Urinary bladder (tissue), 3 donors: ENCODE measurements at regions not wholly inside any gene's neighbourhood (a gene's known extent, or its start where the extent isn't known, plus 50 kb on each side); places are given as distances from the start of the nearest gene placed in this dataset.

Source experiments
- DNase-seq: peaks from one replicate; pipeline ENCODE4 v3.0.0-alpha.2; 2015; ENCODE audit errors: extremely low spot score
- H3K27ac ChIP-seq: one replicate; pipeline ENCODE4 v1.5.1; 2013; ENCODE audit warnings: low read depth, mild to moderate bottlenecking, moderate library complexity
- H3K36me3 ChIP-seq: one replicate; pipeline ENCODE4 v1.6.1; 2013; ENCODE audit warnings: mild to moderate bottlenecking, moderate library complexity; ENCODE audit not compliant: insufficient read depth
- H3K4me1 ChIP-seq: one replicate; pipeline ENCODE4 v1.6.1; 2013; ENCODE audit warnings: mild to moderate bottlenecking, moderate library complexity; ENCODE audit not compliant: insufficient read depth
- H3K4me3 ChIP-seq: one replicate; pipeline ENCODE4 v1.5.1; 2013; ENCODE audit warnings: low read depth, low read length
- WGBS: extraction: QIAGEN DNeasy Blood & Tissue Kit; methylation state at CpG from one replicate; pipeline ENCODE4 v1.1.7; 2013; 5-methylcytosine and 5-hydroxymethylcytosine counted together
- donor health status: healthy with polysubstance abuse.
- donor health status: healthy.

DNA sequence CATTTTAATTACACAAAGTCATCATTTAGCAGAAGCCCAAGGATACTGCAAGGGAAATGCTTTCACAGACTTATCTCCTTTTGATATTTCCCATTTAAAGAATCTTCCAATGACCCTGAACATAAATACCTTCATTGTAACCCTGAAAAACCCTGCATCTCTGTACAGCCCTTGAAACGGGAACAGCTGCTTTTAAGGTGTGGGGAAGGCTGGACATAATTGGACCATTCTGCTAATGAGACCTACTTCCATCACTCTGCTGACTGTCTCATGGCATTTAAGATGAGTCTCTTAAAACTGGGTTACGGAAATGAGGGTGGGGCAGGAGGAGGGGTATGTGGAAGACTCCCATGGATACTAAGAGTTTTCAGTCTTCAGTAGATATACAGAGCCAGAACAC is 485.8 kb downstream of the BRINP1 start:
- no peaks in the 10 kb centered on the region for H3K4me1 ChIP-seq
- H3K4me3 ChIP-seq, result no peak overlapping the region
- DNase-seq, result no peak
- no peaks in the 10 kb centered on the region for H3K36me3 ChIP-seq
- 50% methylated on average over 2 of the region's 2 CpGs for WGBS
- no peak overlapping the region for H3K27ac ChIP-seq

DNA sequence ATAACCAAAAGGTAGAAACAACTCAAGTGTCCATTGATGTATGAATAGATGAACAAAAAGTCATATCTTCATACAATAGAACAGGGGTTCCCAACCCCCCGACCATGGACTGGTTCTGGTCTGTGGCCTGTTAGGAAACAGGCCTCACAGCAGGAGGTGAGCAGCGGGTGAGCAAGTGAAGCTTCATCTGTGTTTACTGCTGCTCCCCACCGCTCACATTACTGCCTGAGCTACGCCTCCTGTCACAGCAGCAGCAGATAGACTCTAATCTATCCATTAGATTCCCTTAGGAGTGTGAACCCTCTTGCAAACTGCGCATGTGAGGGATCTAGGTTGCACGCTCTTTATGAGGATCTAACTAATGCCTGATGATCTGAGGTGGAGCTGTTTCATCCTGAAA is 478.0 kb downstream of the BRINP1 start:
- Histone ChIP-seq H3K27ac (no peak overlapping the region), H3K36me3 (no peaks in the 10 kb centered on the region), H3K4me3 (no peak overlapping the region), H3K4me1 (no peaks in the 10 kb centered on the region)
- DNase-seq, result no peak
- 53% methylated on average over 6 of the region's 6 CpGs for WGBS

DNA sequence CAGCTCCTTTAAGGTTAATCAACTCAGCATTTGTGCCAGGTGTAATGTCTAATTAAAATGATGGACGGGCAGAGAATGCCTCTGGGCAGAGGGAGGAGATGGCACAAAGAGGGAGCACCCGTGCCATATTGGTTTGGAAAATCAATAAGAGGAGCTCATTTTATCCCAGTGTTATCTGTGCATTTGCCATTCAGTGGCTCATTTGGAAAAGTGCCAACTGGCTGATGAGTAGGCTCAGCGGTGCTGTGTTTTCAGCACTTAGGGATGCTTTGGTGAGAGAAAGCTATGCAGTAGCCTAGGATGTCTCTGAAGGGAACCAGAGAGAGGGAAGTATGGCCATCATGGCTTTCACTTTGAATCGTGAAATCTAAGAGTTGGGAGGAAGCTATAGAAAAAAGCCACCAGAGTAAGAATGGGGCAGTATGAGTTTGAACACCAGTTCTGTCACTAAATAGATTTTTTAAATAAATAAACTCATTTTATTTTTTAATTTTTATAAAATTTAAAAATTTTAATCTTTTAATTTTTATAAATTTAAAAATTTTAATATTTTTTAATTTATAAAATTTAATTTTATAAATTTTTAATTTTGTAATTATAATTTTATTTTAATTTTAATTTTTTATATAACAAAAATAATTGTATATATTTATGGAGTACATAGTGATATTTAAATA is 472.8 kb downstream of the BRINP1 start:
- H3K36me3 ChIP-seq, result no peaks in the 10 kb centered on the region
- WGBS, result 82% methylated on average over 4 of the region's 4 CpGs
- H3K27ac ChIP-seq, result no peak overlapping the region
- no peaks in the 10 kb centered on the region for H3K4me1 ChIP-seq
- H3K4me3 ChIP-seq, result no peak overlapping the region
- DNase-seq, result no peak

DNA sequence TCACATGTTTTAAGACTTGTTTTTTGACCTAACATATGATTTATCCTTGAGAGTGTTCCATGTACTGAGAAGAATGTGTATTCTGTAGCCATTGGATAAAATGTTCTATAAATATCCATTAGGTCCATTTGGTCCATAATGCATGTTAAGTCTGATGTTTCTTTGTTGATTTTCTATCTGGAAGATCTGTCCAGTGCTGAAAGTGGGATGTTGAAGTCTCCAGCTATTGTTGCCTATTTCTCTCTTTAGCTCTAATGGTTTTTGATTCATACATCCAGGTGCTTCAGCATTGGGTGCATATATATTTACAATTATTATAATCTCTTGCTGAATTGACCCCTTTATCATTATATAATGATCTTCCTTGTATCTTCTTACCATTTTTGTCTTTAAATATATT is 451.1 kb downstream of the BRINP1 start:
- no peak overlapping the region for H3K4me3 ChIP-seq
- no peak for DNase-seq
- no peaks in the 10 kb centered on the region for H3K36me3 ChIP-seq
- H3K4me1 ChIP-seq, result no peaks in the 10 kb centered on the region
- H3K27ac ChIP-seq, result no peak overlapping the region

DNA sequence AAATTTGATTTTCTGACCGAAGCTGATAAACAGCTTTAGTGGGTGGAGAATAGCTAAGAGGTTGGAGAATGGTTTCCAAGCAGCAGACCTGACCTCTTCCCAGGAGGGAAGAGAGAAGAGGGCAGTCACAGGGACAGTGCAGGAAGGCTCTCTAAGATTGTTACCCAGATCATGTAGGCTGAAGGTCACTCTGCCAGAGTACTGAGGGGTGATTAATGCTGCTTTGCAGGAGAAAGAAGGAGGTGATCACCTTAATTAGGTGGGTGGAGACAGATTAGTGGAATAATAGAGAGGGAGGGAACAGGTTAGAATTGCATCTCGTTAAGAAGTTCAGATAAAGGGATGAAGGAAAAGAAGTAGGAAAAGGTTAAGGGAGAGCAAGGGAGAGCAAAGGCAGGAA is 440.5 kb downstream of the BRINP1 start:
- DNase-seq, result no peak
- H3K36me3 ChIP-seq, result no peaks in the 10 kb centered on the region
- no peak overlapping the region for H3K4me3 ChIP-seq
- H3K4me1 ChIP-seq, result no peaks in the 10 kb centered on the region
- no peak overlapping the region for H3K27ac ChIP-seq
- WGBS, result 41% methylated on average over 2 of the region's 2 CpGs

DNA sequence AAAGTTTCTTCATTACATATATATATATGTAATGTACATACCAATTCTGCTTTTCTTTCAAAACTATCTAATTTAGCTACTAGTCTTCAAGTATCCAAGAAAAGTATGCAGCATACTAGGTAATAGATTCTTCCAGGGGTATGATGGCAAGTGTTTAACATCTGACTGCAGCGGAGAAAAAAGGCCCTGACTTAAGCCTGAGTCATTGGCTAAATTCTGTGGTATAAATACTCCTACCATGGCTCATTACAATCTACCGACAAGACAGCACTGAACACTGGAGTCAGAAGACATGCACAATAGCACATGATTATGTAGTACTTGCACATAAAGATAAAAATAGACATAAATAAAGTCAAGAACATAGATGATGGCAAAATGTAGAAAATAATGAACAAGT is 439.9 kb downstream of the BRINP1 start:
- 68% methylated on average over 2 of the region's 2 CpGs for WGBS
- Histone ChIP-seq H3K4me1 (no peaks in the 10 kb centered on the region), H3K27ac (no peak overlapping the region), H3K4me3 (no peak overlapping the region), H3K36me3 (no peaks in the 10 kb centered on the region)
- no peak for DNase-seq

DNA sequence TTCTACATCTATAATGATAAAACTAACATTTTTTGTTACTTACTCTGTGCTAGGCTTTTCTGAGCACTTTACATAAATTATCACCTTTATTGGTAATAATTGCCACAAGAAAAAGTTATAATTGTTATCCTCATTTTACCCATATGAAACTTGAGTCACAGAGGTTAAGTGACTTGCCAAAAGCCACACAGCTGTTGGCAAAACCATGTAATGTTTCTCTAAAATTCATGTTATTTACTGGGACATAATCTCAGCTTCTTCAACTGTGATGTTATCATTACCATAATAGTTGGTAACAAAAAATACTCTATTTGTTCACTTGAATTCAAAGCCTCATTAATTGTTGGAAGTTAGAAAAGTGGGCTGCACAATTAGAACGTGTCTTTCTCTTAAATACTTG is 437.3 kb downstream of the BRINP1 start:
- H3K36me3 ChIP-seq, result no peaks in the 10 kb centered on the region
- H3K27ac ChIP-seq, result no peak overlapping the region
- no peak overlapping the region for H3K4me3 ChIP-seq
- no peak for DNase-seq
- H3K4me1 ChIP-seq, result no peaks in the 10 kb centered on the region
- 60% methylated on average over 1 of the region's 1 CpG for WGBS

DNA sequence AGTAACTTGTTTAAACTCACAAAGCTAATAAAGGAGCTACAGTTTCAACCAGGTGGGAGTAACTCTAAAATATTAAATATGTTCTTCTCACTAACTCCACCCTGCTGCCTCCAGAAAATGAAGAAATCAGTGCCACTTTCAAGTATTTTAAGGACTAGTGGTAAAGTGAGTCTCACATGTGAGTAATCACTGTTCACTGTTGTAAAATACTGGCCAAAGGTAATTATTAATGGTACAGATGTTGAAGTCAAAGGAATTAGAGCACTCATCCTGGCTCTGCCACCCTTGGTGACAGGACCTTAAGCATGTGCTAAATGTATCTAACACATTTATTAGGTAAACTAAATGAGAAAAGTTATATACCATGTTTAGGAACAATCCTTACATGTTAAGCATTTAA is 430.7 kb downstream of the BRINP1 start:
- Histone ChIP-seq H3K4me3 (no peak overlapping the region), H3K36me3 (no peaks in the 10 kb centered on the region), H3K4me1 (no peaks in the 10 kb centered on the region), H3K27ac (no peak overlapping the region)
- DNase-seq, result no peak

DNA sequence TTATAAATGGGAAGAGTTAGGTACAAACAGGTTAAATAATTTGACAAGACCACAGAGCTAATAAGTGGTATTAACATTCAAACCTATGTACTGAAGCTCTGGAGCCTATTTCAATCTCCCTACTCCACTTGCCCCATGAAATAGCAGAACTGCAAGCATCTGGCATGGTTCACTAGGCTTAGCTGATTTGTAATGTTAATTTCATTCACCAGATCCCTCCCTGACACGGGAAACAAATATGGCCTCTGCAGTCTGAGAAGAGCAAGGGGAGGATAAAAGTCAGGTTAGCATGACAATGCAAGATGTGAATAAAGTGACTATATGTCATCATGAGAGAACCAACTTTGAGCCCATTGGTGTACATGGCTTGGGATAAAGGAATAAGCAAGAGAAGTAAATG is 428.8 kb downstream of the BRINP1 start:
- H3K27ac ChIP-seq, result no peak overlapping the region
- H3K4me3 ChIP-seq, result no peak overlapping the region
- WGBS, result 25% methylated on average over 1 of the region's 1 CpG
- H3K4me1 ChIP-seq, result no peaks in the 10 kb centered on the region
- no peak for DNase-seq
- no peaks in the 10 kb centered on the region for H3K36me3 ChIP-seq

DNA sequence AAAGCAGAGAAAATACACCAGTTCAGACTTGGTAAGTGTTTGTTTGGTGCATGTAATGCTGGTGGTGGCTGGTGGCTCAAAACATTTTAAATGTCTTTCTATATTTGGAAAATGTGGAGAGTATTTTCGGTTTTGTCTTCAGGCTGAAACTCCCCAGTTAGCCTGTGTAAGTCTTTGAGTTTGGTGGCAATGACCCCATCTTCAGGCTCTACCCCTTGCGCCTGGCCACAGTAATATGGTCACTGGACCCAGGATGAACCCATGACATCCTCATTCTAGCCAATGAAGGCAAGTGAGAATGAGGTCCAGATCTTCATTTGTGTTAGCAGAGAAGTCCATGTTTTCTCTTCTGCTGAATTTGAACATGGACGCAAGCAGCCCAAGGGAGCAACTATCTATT is 422.6 kb downstream of the BRINP1 start:
- Histone ChIP-seq H3K36me3 (no peaks in the 10 kb centered on the region), H3K4me1 (no peaks in the 10 kb centered on the region), H3K4me3 (no peak overlapping the region), H3K27ac (no peak overlapping the region)
- DNase-seq, result no peak
- 88% methylated on average over 3 of the region's 3 CpGs for WGBS

DNA sequence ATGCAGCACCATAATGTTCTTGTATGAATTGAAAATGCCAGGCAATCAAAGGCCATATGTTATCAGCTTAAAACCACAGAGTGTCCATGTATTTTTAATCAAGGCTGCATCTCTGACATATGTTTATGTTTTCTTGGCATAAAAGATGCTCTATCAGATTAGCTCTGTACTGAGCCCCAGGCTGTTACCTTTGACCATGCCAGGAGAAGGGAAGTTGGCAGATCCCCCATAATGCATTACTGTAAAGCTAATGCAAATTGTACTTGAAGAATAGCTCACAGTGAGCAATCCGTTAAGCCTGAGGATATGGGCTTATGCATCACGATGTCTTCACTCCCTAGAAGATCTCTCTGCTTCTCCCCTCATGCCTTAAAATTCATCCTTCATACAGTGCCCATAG is 414.4 kb downstream of the BRINP1 start:
- Histone ChIP-seq H3K27ac (no peak overlapping the region), H3K36me3 (no peaks in the 10 kb centered on the region), H3K4me3 (no peak overlapping the region), H3K4me1 (no peaks in the 10 kb centered on the region)
- WGBS, result 73% methylated on average over 2 of the region's 2 CpGs
- DNase-seq, result no peak

DNA sequence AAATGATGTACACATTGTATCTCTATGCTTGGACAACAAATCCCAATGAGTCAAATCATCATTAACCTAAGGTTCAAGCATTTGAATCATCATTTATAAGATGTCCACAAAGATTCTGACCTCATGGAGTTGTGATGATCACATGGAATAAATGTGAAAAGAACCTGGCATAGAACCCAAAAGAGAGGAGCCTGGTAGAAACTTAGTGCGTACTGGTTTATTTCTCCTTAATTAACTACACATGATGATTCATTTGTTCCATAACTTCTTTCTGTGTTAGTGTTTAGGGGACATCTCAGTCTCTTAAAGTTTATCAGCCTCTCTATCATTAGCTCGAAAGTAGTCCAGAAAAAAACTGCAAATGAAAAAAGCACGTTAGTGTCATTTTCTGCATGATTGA is 411.6 kb downstream of the BRINP1 start:
- no peak overlapping the region for H3K4me3 ChIP-seq
- 78% methylated on average over 3 of the region's 3 CpGs for WGBS
- no peak overlapping the region for H3K27ac ChIP-seq
- H3K36me3 ChIP-seq, result no peaks in the 10 kb centered on the region
- H3K4me1 ChIP-seq, result no peaks in the 10 kb centered on the region
- no peak for DNase-seq

DNA sequence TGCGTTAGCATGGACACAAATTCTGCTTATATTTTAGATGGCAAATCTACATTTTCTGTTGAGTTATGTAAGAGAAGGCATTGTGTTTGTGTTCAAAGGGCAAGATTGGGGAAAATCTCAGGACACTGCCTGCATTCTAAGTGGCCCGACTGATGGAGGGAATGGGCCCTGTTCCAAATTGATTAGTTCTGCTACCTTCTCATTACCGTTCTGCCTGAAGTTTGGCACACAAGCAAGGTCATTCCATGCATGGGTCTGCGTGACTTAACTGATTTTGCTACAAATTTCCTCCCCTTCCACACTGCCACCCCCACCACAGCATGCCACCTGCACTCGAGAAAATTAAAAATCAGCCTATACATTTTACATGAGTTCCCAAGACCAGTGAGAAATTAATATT is 409.9 kb downstream of the BRINP1 start:
- Histone ChIP-seq H3K4me1 (no peaks in the 10 kb centered on the region), H3K36me3 (no peaks in the 10 kb centered on the region), H3K27ac (no peak overlapping the region), H3K4me3 (no peak overlapping the region)
- 82% methylated on average over 5 of the region's 5 CpGs for WGBS
- DNase-seq, result no peak

DNA sequence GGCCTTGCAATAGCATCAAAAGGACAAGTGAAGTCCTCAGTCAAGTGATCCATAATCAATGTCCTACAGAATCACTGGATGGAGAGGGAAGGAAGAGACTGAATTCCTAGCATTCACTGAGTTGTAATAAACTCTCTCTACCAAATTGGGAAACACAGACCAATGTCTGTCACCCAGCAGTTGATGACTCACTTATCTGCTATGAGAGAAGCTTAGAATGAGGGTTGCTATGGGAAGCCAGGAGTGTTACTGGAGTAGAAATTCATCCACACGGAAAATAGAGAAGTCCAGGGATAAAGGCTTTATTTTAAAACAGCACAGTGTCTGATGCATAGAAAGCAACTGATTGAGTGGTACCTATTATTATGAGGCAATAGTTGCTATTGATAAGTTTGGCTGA is 407.4 kb downstream of the BRINP1 start:
- Histone ChIP-seq H3K4me3 (no peak overlapping the region), H3K27ac (no peak overlapping the region), H3K36me3 (no peaks in the 10 kb centered on the region), H3K4me1 (no peaks in the 10 kb centered on the region)
- WGBS, result 27% methylated on average over 1 of the region's 1 CpG
- no peak for DNase-seq

DNA sequence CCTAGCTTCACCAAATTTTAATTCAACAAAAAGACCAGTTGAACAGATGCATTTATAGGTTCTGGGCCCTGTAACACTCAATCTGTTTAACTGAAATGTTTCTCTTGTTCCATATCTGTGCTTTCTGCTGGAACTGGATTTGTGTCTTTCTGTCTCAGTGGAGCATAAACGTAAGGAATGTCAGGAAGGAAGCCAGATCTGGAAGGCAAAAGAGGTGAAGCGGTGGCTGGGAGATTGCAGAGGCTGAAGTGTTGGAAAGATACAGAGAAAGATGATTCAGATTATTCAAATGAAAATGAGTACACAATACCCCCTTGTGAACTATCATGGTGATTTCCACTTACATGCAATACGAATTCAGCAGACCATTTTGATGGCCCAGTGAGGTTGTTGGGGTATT is 406.8 kb downstream of the BRINP1 start:
- WGBS, result 46% methylated on average over 3 of the region's 3 CpGs
- no peak for DNase-seq
- no peak overlapping the region for H3K27ac ChIP-seq

More for the DNA sequence above, 406.8 kb downstream of the BRINP1 start:
- H3K4me3 ChIP-seq, result no peak overlapping the region
- H3K36me3 ChIP-seq, result no peaks in the 10 kb centered on the region
- no peaks in the 10 kb centered on the region for H3K4me1 ChIP-seq
